Endodermal cell (in vitro differentiated cells): ENCODE measurements at regions not wholly inside any gene's neighbourhood (a gene's known extent, or its start where the extent isn't known, plus 50 kb on each side); places are given as distances from the start of the nearest gene placed in this dataset.

Experiments used
- DNase-seq: peaks from one replicate; pipeline ENCODE4 v3.0.0-alpha.2; 2017
- H3K27ac ChIP-seq: 2 replicates; pipeline ENCODE4 v1.5.1; 2013; ENCODE audit warnings: mild to moderate bottlenecking, low read depth, low read length, moderate library complexity
- H3K27me3 ChIP-seq: 2 replicates; pipeline ENCODE4 v1.6.1; 2013; ENCODE audit warnings: mild to moderate bottlenecking, low read length, moderate library complexity; ENCODE audit not compliant: insufficient read depth, control insufficient read depth, poor library complexity, severe bottlenecking
- H3K36me3 ChIP-seq: 2 replicates; pipeline ENCODE4 v1.7.0; 2013; ENCODE audit warnings: mild to moderate bottlenecking, low read length, moderate library complexity; ENCODE audit not compliant: control insufficient read depth, insufficient read depth
- H3K4me1 ChIP-seq: one replicate; pipeline ENCODE4 v1.7.0; 2013; ENCODE audit warnings: low read length; ENCODE audit not compliant: control insufficient read depth, insufficient read depth
- H3K4me3 ChIP-seq: 2 replicates; pipeline ENCODE4 v1.5.1; 2013; ENCODE audit warnings: mild to moderate bottlenecking, low read length, moderate library complexity
- H3K9ac ChIP-seq: 2 replicates; pipeline ENCODE4 v1.6.1; 2013; ENCODE audit warnings: mild to moderate bottlenecking, low read length, moderate library complexity; ENCODE audit not compliant: poor library complexity, severe bottlenecking; ENCODE audit errors: extremely low read depth
- H3K9me3 ChIP-seq: 2 replicates; pipeline ENCODE4 v1.6.1; 2013; ENCODE audit warnings: mild to moderate bottlenecking, low read length, moderate library complexity; ENCODE audit not compliant: control insufficient read depth
- H3K27ac Mint-ChIP-seq: 2 replicates; pipeline ENCODE4 v1.8.0; 2020; ENCODE audit warnings: mixed read lengths
- H3K27me3 Mint-ChIP-seq: 2 replicates; pipeline ENCODE4 v1.8.0; 2021; ENCODE audit warnings: mild to moderate bottlenecking, mixed read lengths; ENCODE audit not compliant: insufficient read depth
- H3K36me3 Mint-ChIP-seq: 2 replicates; pipeline ENCODE4 v1.8.0; 2020; ENCODE audit warnings: low read depth, mixed read lengths
- H3K4me1 Mint-ChIP-seq: 2 replicates; pipeline ENCODE4 v1.8.0; 2020; ENCODE audit warnings: mixed read lengths
- H3K4me3 Mint-ChIP-seq: 2 replicates; pipeline ENCODE4 v1.8.0; 2020; ENCODE audit warnings: mild to moderate bottlenecking, moderate library complexity, mixed read lengths
- H3K9me3 Mint-ChIP-seq: 2 replicates; pipeline ENCODE4 v1.8.0; 2020; ENCODE audit warnings: mild to moderate bottlenecking, mixed read lengths
- CTCF ChIP-seq: fragments of 200-600 bp; sonication (generic); conservative IDR thresholded peaks from 2 replicates; pipeline ENCODE4 v1.5.0; 2021; ENCODE audit warnings: antibody characterized with exemption, mild to moderate bottlenecking
- WGBS, 2 experiments: methylation state at CpG; one replicate each; pipeline versions ENCODE4 v1.1.5 to v1.1.7; 2013; ENCODE audit warnings: missing lambda C conversion rate in 2 of 2, mixed read lengths in 1 of 2; ENCODE audit not compliant: insufficient coverage in 1 of 2, insufficient read length in 1 of 2; 5-methylcytosine and 5-hydroxymethylcytosine counted together

GRCh38 chr13:111401755-111402154 lies 81.3 kb downstream of the TEX29 start:
- no peaks in the 10 kb centered on the region for H3K9me3 Mint-ChIP-seq
- peaks cover 4% of the 10 kb centered on the region for H3K27me3 Mint-ChIP-seq
- DNase-seq, result no peak
- no peak for TF ChIP-seq CTCF
- no peak overlapping the region for H3K27ac ChIP-seq
- no peak overlapping the region for H3K4me3 Mint-ChIP-seq
- 90 to 99% methylated on average over 10 to 14 of the region's 14 CpGs for WGBS, 2 experiments
- H3K27ac Mint-ChIP-seq, result no peak overlapping the region
- no peaks in the 10 kb centered on the region for H3K4me1 ChIP-seq
- no peaks in the 10 kb centered on the region for H3K9me3 ChIP-seq
- no peaks in the 10 kb centered on the region for H3K4me1 Mint-ChIP-seq
- H3K4me3 ChIP-seq, result no peak overlapping the region
- no peaks in the 10 kb centered on the region for H3K27me3 ChIP-seq
- no peaks in the 10 kb centered on the region for H3K36me3 ChIP-seq
- H3K9ac ChIP-seq, result no peak overlapping the region
- H3K36me3 Mint-ChIP-seq, result no peaks in the 10 kb centered on the region

- WGBS, 2 experiments, result 89 to 91% methylated on average over 13 to 15 of the region's 15 CpGs
- Mint-ChIP-seq H3K27me3 (peaks cover 4% of the 10 kb centered on the region), H3K27ac (no peak overlapping the region), H3K36me3 (no peaks in the 10 kb centered on the region), H3K4me3 (no peak overlapping the region), H3K9me3 (no peaks in the 10 kb centered on the region), H3K4me1 (no peaks in the 10 kb centered on the region)
- Histone ChIP-seq H3K4me3 (no peak overlapping the region), H3K9ac (no peak overlapping the region), H3K27ac (no peak overlapping the region), H3K36me3 (no peaks in the 10 kb centered on the region), H3K27me3 (no peaks in the 10 kb centered on the region), H3K9me3 (no peaks in the 10 kb centered on the region), H3K4me1 (no peaks in the 10 kb centered on the region)
- DNase-seq, result no peak
- TF ChIP-seq CTCF, result no peak
Observed at GRCh38 chr13:111402441-111402840, 82.0 kb downstream of the TEX29 start.

- Histone ChIP-seq H3K36me3 (no peaks in the 10 kb centered on the region), H3K4me1 (no peaks in the 10 kb centered on the region), H3K9me3 (no peaks in the 10 kb centered on the region), H3K9ac (no peak overlapping the region), H3K27me3 (no peaks in the 10 kb centered on the region), H3K4me3 (no peak overlapping the region), H3K27ac (no peak overlapping the region)
- DNase-seq, result no peak
- no peaks in the 10 kb centered on the region for H3K9me3 Mint-ChIP-seq
- 90 to 94% methylated on average over 6 to 10 of the region's 10 CpGs for WGBS, 2 experiments
- no peak overlapping the region for H3K27ac Mint-ChIP-seq
- peaks cover 4% of the 10 kb centered on the region for H3K27me3 Mint-ChIP-seq
- H3K4me3 Mint-ChIP-seq, result no peak overlapping the region
- no peaks in the 10 kb centered on the region for H3K4me1 Mint-ChIP-seq
- no peaks in the 10 kb centered on the region for H3K36me3 Mint-ChIP-seq
- TF ChIP-seq CTCF, result no peak
Observed at GRCh38 chr13:111403266-111403665, 82.8 kb downstream of the TEX29 start.
